NCI-H226 (cell line): ENCODE measurements at regions not wholly inside any gene's neighbourhood (a gene's known extent, or its start where the extent isn't known, plus 50 kb on each side); places are given as distances from the start of the nearest gene placed in this dataset.
A peak's percentile ranks its signal among the peaks of the same experiment; 100 is the strongest.

Source experiments
- DNase-seq: peaks from one replicate; pipeline ENCODE4 v3.0.0-alpha.2; 2015

- DNase-seq: no peak
These were observed 225.4 kb downstream of the IRF8 start for GRCh38 chr16:86124321-86124720.

- DNase-seq: no peak
These were observed 227.9 kb downstream of the IRF8 start for GRCh38 chr16:86126891-86127290.

DNA sequence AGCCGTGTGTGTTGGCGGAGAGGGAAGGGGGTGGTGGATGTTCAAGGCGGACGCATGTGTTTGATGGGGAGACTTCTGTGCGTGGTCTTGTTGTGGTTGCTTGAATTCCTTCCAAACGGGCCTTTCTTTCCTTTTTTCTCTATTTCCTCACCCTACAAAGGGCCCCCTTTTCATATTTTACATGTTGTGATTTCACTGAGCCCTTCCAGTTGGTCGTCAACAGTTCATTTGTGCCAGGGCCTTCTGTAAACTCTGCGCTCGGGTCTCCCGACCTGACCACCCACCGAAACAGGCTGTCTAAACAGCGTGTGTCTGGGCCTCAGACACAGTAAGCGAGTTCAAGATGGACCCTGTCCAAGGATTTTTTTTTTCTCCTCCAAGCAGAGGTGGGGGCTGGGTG lies 228.4 kb downstream of the IRF8 start:
- DNase-seq: no peak

DNA sequence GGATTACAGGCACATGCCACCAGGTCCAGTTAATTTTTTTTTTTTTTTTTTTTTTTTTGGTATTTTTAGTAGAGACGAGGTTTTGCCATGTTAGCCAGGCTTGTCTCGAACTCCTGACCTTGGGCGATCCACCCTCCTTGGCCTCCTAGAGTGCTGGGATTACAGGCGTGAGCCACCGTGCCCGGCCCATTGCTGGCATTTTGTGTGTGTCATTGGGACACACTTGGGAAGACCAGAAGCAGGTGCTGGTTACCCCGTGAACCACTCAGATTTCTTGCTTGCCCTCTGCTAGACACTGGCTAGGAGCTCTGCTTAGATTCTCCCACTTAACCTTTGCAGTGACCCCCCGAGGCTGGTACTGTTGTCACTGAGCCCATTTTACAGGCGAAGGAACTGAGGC lies 229.3 kb downstream of the IRF8 start:
- DNase-seq: no peak

DNA sequence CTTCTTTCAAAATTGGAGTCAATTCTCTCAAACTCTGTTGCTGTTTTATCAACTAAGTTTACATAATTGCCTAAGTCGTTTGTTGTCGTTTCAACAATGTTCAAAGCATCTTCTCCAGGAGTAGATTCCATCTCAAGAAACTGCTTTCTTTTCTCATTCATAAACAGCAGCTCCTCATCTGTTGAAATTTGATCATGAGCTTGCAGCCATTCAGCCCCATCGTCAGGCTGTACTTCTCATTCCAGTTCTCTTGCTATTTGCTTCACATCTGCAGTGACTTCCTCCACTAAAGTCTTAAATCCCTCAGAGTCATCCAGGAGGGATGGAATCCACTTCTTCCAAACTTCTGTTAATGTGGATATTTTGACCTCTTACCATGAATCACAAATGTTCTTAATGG lies 230.6 kb downstream of the IRF8 start:
- no peak for DNase-seq

GRCh38 chr16:86133377-86133776 lies 234.4 kb downstream of the IRF8 start:
- DNase-seq: no peak

DNA sequence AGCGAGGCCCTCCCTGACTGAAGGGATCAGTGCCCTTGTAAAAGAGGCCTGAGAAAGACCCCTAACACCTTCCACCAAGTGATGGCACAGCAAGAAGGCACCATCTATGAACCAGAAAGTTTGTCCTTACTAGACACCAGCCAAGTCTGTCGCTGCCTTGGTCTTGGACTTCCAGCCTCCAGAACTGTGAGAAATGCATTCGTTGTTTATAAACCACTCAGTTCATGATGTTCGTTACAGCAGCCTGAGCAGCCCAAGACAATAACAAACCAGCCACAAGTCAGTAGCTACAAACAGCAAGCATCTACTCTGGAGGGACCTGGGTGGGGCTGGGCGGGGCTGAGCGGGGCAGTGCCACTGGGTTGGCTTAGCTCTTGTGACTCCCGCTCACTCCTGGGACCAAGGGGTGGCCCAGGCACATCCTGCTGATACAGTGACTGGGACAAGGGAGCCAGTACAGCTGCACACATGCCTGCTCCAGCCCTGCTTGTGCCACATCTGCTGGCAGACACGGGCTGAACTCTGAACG lies 234.9 kb downstream of the IRF8 start:
- DNase-seq: no peak

DNA sequence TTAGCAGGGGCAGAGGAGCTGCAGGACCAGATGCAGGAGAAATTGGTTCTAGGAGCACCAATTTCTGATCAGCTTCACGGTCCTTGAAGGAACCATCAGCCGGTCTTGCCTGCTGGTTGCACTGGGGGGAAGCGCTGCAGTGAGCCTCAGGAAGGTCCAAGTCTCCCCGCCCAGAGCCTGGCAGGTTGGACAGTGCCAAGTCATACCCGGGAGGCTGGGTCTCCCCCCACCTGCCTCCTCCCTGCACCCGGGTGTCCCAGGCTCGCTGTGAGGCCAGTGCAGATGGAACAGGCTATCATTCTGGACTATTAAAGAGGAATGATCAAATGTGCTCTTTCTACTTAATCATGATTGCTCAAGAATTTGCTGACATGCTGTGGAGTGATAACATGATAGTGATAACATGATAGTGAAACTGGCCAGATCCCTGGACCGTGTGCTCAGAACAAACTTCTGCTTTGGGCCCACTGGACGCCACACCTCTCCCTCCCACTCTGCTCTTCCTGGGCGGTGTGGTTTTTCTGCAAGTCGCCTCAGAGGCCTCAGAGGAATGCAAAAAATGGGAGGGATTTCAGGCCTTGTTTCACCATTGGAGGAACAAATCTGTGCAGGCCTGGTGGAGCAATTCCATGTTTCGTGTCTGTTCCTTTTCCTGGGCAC lies 236.0 kb downstream of the IRF8 start:
- DNase-seq: peak; percentile 92

- DNase-seq: no peak
These were observed 238.4 kb downstream of the IRF8 start for GRCh38 chr16:86137359-86137758.

- no peak for DNase-seq
These were observed 239.4 kb downstream of the IRF8 start for GRCh38 chr16:86138121-86139085.

DNA sequence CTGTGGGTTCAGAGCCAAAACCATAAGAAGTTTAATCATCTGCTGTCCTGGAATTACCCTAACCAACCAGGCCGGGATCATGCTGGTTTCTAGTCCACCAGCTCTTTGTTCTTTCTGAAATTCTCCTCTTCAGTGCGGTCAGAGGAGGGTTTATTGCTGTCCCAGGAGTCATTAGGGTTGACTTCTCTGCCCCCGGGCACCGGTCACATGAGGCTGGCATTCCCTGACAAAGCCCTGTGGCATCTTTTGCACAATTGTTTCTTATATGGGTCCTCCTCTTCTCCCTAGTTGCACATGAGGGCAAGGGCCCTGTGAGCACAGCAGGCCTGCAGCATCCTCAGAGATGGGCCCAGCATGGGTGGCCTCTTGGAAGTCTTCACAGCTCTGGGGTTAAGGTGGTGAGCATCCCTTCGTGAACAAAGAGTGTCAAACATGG lies 243.9 kb downstream of the IRF8 start:
- peak; percentile 29 for DNase-seq

DNA sequence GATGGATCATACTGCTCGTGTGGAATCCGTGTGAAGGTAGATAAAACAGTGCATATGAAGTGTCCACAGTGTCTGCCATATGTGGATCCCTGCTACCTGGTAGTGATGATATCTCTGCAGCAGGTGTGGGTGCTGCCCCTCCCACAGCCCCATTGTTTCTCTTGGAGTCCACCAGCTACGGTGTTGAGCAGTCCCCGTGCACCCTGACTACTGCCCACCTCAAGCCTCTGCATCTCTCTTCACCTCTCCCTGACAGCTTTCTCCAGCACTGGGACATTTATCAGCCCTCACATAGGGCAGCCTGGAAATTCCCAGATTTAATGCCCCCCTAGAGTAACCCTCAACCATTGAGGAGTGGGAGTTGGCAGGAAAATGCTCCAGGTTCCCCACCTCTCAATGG lies 244.7 kb downstream of the IRF8 start:
- DNase-seq: no peak

DNA sequence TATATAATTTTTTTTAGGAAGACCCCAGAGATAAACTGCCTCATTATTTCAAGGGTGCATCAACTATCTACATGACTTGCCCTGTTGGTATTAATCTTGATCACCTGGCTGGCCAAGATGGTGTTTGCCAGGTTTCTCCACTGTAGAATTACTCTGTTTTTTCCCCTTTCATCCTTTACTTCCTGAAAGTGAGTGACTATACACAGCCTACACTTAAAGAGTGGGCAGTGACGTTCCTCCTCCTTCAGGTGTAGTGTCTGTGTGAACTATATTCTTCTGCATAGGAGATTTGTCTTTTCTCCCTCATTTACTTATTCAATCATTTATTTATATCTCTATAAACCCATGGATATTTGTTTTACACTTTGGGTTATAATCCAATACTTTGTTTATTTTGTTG lies 246.7 kb downstream of the IRF8 start:
- no peak for DNase-seq

DNA sequence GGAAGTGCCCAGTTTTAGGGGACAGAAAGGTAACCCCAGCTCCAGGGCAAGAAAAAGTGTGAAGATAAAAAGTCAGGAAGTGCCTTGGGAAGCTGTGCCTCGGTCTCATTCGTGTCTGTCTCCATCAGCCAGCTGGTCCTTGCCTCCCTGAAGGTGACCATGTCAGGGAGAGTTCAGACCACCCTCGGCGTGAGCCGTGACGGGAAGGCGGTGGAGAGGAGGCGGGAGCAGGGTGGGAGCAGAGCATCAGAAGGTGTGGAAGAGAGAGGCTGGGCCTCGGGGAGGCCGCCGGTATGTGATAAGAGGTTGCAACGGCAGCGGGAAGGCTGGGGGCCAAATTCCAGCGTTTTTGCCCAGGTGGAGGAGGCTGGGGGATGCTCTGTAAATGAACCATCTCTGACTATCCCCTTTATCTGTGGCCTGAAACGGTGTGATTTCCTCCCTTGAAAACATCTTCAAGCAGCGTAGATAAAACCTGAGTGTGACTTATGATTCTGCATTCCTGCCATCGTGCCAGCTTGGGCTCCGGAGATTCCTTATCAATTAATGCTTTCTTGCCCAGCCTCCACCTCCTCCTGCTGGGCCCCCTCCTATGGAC lies 251.8 kb downstream of the IRF8 start:
- DNase-seq: peak; percentile 73

GRCh38 chr16:86151239-86151851 lies 252.4 kb downstream of the IRF8 start:
- DNase-seq: no peak

GRCh38 chr16:86156155-86156554 lies 257.2 kb downstream of the IRF8 start:
- no peak for DNase-seq

DNA sequence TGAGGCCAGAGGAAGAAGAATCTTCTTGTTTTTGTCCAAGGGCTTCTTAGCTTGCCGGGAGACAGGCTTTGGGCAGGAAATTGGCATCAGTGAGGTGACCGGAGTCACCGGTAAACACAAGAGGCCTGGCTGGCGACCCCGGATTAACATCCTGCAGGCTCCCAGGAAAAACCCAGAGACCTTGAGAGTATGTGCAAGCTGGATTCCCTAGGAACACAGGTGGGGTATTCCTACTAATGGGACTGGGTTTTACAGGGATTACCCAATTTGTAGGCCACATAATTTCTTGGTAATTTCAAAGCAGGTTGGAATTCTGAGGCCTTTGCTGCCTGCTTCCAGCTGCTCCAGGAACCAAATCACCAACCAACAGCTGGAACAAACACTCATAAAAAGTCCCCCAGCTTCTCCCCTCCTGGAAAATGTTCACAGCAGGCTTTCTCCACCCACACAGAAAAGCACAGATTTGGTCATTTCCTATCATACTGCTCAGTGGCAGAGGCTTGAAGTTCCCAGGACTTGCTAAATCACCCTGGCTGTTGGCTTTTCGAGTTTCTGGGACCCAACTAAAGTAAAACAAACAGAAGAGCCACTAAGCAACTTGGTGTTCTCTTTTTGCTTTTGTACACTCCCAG lies 258.8 kb downstream of the IRF8 start:
- no peak for DNase-seq

DNA sequence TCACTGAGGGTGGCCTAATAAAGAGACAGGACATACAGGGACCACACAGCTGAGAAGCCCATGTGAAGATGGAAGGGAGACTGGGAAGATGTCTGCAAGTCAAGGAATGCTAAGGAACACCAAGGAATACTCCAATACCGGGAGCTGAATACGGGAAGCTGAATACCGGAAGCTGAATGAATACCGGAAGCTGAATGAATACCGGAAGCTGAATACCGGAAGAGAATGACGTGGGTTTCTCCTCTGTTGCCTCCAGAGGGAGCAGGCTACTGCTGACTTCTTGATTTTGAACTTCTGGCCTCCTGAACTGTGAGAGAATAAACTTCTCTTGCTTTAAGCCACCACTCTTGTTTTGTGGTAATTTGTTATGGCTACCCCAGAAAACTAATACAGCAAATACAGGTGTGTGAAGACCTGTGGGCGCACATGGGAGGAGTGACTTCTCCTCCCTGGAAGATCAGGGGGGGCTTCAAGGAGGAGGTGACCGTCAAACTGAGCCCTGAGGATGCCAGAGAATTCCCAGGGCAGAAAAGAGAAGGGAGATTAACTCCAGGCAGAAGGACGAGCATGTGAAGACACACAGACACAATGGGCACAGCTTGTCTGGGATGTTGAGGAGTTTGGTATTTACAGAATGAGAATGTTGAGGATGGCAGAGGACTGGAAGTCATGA lies 259.9 kb downstream of the IRF8 start:
- DNase-seq: no peak

- DNase-seq: no peak
These were observed 266.5 kb downstream of the IRF8 start for GRCh38 chr16:86165479-86165878.

DNA sequence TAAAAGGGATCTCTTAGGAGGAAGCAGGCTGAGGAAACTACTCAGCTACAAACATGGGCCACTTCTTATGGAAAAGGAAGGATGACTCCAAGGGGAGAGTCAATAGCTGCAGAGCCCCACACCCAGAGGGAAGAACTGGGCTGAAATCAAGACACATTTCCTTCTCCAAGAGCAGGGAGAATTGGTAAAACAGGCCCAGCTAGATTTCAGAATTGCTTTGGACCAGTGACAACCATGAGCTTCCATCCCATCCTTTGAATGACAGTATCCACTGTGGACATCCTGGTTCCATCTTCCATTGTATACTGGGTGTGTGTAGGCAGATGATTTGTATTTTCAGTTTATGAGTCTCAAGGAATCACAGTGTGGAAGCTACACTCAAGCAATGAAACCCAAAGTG lies 267.5 kb downstream of the IRF8 start:
- DNase-seq: no peak

GRCh38 chr16:86167061-86167460 lies 268.1 kb downstream of the IRF8 start:
- no peak for DNase-seq

GRCh38 chr16:86170720-86171119 lies 271.8 kb downstream of the IRF8 start:
- DNase-seq: no peak
